ENCODE measurements at regions not wholly inside any gene's neighbourhood (a gene's known extent, or its start where the extent isn't known, plus 50 kb on each side); places are given as distances from the start of the nearest gene placed in this dataset.
"Not testable (repeated sequence)": the region's sequence is repeated elsewhere in the genome, so short reads cannot be mapped to it uniquely, and the experiment has no call there.

- no peak for DNase-seq
Measured at GRCh38 chr16:86220561-86220960, 289.8 kb upstream of the FOXF1 start.

GRCh38 chr16:86221085-86221484 is 289.2 kb upstream of the FOXF1 start:
- DNase-seq, result no peak

GRCh38 chr16:86222547-86222946 is 287.8 kb upstream of the FOXF1 start:
- no peak for DNase-seq

- DNase-seq, result no peak
Measured at GRCh38 chr16:86222965-86223551, 287.3 kb upstream of the FOXF1 start.

GRCh38 chr16:86224126-86224525 is 286.2 kb upstream of the FOXF1 start:
- DNase-seq, result no peak

GRCh38 chr16:86224629-86225028 is 285.7 kb upstream of the FOXF1 start:
- DNase-seq, result no peak

- DNase-seq, result no peak
Measured at GRCh38 chr16:86225905-86226371, 284.4 kb upstream of the FOXF1 start.

GRCh38 chr16:86227041-86227440 is 283.3 kb upstream of the FOXF1 start:
- no peak for DNase-seq

GRCh38 chr16:86227801-86228200 is 282.5 kb upstream of the FOXF1 start:
- DNase-seq, result no peak

- no peak for DNase-seq
Measured at GRCh38 chr16:86228713-86229112, 281.6 kb upstream of the FOXF1 start.

- no peak for DNase-seq
Measured at GRCh38 chr16:86229283-86229682, 281.0 kb upstream of the FOXF1 start.

GRCh38 chr16:86229866-86230656 is 280.3 kb upstream of the FOXF1 start:
- DNase-seq, result no peak

GRCh38 chr16:86231321-86231995 is 278.9 kb upstream of the FOXF1 start:
- DNase-seq, result no peak

GRCh38 chr16:86231996-86232350 is 278.4 kb upstream of the FOXF1 start:
- DNase-seq, result no peak

GRCh38 chr16:86232496-86232895 is 277.8 kb upstream of the FOXF1 start:
- DNase-seq, result no peak

GRCh38 chr16:86233506-86233905 is 276.8 kb upstream of the FOXF1 start:
- not testable (repeated sequence) for DNase-seq

GRCh38 chr16:86239381-86239780 is 270.9 kb upstream of the FOXF1 start:
- DNase-seq, result no peak

- DNase-seq, result no peak
Measured at GRCh38 chr16:86240716-86241363, 269.5 kb upstream of the FOXF1 start.

- no peak for DNase-seq
Measured at GRCh38 chr16:86241681-86242080, 268.6 kb upstream of the FOXF1 start.

- no peak for DNase-seq
Measured at GRCh38 chr16:86242244-86243122, 267.8 kb upstream of the FOXF1 start.

- no peak for DNase-seq
Measured at GRCh38 chr16:86243123-86243473, 267.2 kb upstream of the FOXF1 start.

- DNase-seq, result no peak
Measured at GRCh38 chr16:86243571-86244154, 266.7 kb upstream of the FOXF1 start.

Measured in left hindlimb (tissue), 1 donor.